Endothelial cell of umbilical vein (primary cell): ENCODE measurements at regions not wholly inside any gene's neighbourhood (a gene's known extent, or its start where the extent isn't known, plus 50 kb on each side); places are given as distances from the start of the nearest gene placed in this dataset.

ENCODE experiments used
- BruUV-seq: library from RNA; stranded (reverse); fragments of 400-500 nt; replicated peaks from 2 replicates; lab custom pipeline; 2021; lab: Mats Ljungman, UMichigan
- CTCF ChIA-PET: fragments of 300-600, 350-600 bp; sonication (Branson Sonifier 250); formaldehyde crosslinking; loops from one replicate; lab custom pipeline; 2021; ENCODE audit warnings: antibody characterized with exemption, inconsistent platforms; lab: Charles Lee
- POLR2A ChIA-PET: fragments of 300-600, 350-600 bp; sonication (Branson Sonifier 250); formaldehyde crosslinking; loops from one replicate; lab custom pipeline; 2021; ENCODE audit warnings: antibody characterized with exemption, inconsistent platforms; lab: Charles Lee
- DNase-seq: peaks from one replicate; pipeline ENCODE4 v3.0.0-alpha.2; 2011; ENCODE audit warnings: low read depth, low spot score
- FAIRE-seq: peaks from 2 replicates; lab custom pipeline; 2011; peaks lifted over from hg19 to GRCh38; lab: Jason Lieb, UNC
- H2AFZ ChIP-seq: 2 replicates; pipeline ENCODE4 v1.6.0; 2012; ENCODE audit warnings: low read depth, low read length, control low read depth, inconsistent platforms
- H3K27ac ChIP-seq: 2 replicates; pipeline ENCODE4 v1.5.1; 2011; ENCODE audit warnings: low read depth, mild to moderate bottlenecking, control low read depth, low read length, moderate library complexity; ENCODE audit not compliant: insufficient read depth
- H3K27me3 ChIP-seq, 2 experiments: 2 replicates each; pipeline versions ENCODE4 v1.6.0 to v1.6.1; 2011; ENCODE audit warnings: low read length in 2 of 2, mixed read lengths in 1 of 2; ENCODE audit not compliant: control insufficient read depth in 2 of 2, insufficient read depth in 2 of 2
- H3K36me3 ChIP-seq, 2 experiments: 2 replicates in 1 of 2; 3 replicates in 1 of 2; pipeline ENCODE4 v1.5.1; 2011; ENCODE audit warnings: low read length in 2 of 2, mild to moderate bottlenecking in 1 of 2, moderate library complexity in 1 of 2; ENCODE audit not compliant: control insufficient read depth in 2 of 2, insufficient read depth in 2 of 2; ENCODE audit errors: extremely low read depth in 1 of 2
- H3K4me1 ChIP-seq: 3 replicates; pipeline ENCODE4 v1.5.1; 2011; ENCODE audit warnings: mild to moderate bottlenecking, low read length; ENCODE audit not compliant: control insufficient read depth, insufficient read depth; ENCODE audit errors: extremely low read depth
- H3K4me2 ChIP-seq: 2 replicates; pipeline ENCODE4 v1.6.1; 2011; ENCODE audit warnings: low read length, control low read depth, mixed read lengths; ENCODE audit not compliant: insufficient read depth
- H3K4me3 ChIP-seq, 3 experiments: fragments of 200-600 bp in 1 of 3; sonication (generic), shearing (Covaris generic) in 1 of 3; replicated peaks in 1 of 3; 2 replicates each; pipeline ENCODE4 v1.5.1; 2011 to 2016; ENCODE audit warnings: control low read depth in 3 of 3, low read length in 3 of 3, mild to moderate bottlenecking in 2 of 3, inconsistent platforms in 1 of 3, low read depth in 1 of 3, moderate library complexity in 1 of 3; ENCODE audit not compliant: insufficient read depth in 1 of 3
- H3K79me2 ChIP-seq: 2 replicates; pipeline ENCODE4 v1.6.0; 2012; ENCODE audit warnings: low read length, inconsistent platforms; ENCODE audit not compliant: control insufficient read depth, insufficient read depth
- H3K9ac ChIP-seq: replicated peaks from 2 replicates; pipeline ENCODE3; 2011; ENCODE audit warnings: low read length, control low read depth; ENCODE audit not compliant: insufficient read depth; ENCODE audit errors: extremely low read depth
- H3K9me1 ChIP-seq: replicated peaks from 3 replicates; pipeline ENCODE4 v1.6.0; 2011; ENCODE audit warnings: mild to moderate bottlenecking, low read length; ENCODE audit not compliant: control insufficient read depth, insufficient read depth; ENCODE audit errors: extremely low read depth
- H3K9me3 ChIP-seq: replicated peaks from 2 replicates; pipeline ENCODE4 v1.5.1; 2012; ENCODE audit warnings: low read length, inconsistent platforms; ENCODE audit not compliant: control insufficient read depth, insufficient read depth
- H4K20me1 ChIP-seq: replicated peaks from 2 replicates; pipeline ENCODE3; 2011; ENCODE audit warnings: mild to moderate bottlenecking, low read length; ENCODE audit not compliant: control insufficient read depth, insufficient read depth; ENCODE audit errors: extremely low read depth
- EZH2 ChIP-seq: IDR thresholded peaks from 2 replicates; pipeline ENCODE4 v1.6.1; 2012; ENCODE audit warnings: borderline replicate concordance, low read depth, mild to moderate bottlenecking, moderate library complexity, low read length, inconsistent platforms; ENCODE audit not compliant: severe bottlenecking
- FOS ChIP-seq: IDR thresholded peaks from 2 replicates; pipeline ENCODE4 v1.6.1; 2011; ENCODE audit warnings: mild to moderate bottlenecking, low read length, moderate library complexity, borderline replicate concordance; ENCODE audit not compliant: insufficient read depth
- GATA2 ChIP-seq: IDR thresholded peaks from 2 replicates; pipeline ENCODE4 v1.7.0; 2011; ENCODE audit warnings: low read depth, mild to moderate bottlenecking, moderate library complexity, mixed read lengths, low read length; ENCODE audit not compliant: insufficient read length, insufficient read depth
- JUN ChIP-seq: IDR thresholded peaks from 2 replicates; pipeline ENCODE4 v1.6.1; 2011; ENCODE audit warnings: borderline replicate concordance, low read depth; ENCODE audit not compliant: insufficient read length, insufficient read depth
- MAX ChIP-seq: IDR thresholded peaks from 2 replicates; pipeline ENCODE4 v1.6.1; 2011; ENCODE audit not compliant: insufficient read depth, insufficient read length
- MYC ChIP-seq: IDR thresholded peaks from one replicate; pipeline ENCODE4 v1.6.1; 2011; ENCODE audit warnings: mild to moderate bottlenecking, low read depth, low read length
- POLR2A ChIP-seq: IDR thresholded peaks from 2 replicates; pipeline ENCODE4 v1.6.1; 2012; ENCODE audit warnings: low read depth, mild to moderate bottlenecking, control low read depth, low read length
- POLR2AphosphoS5 ChIP-seq: IDR thresholded peaks from 2 replicates; pipeline ENCODE4 v1.6.1; 2012; ENCODE audit warnings: low read depth, mild to moderate bottlenecking, control low read depth, low read length, moderate library complexity; ENCODE audit not compliant: insufficient read depth
- dilution Hi-C: fragments of 300-500 bp; cut with MboI; formaldehyde crosslinking; loops from one replicate; pipeline ENCODE4 v1.15.0; 2019; ENCODE audit warnings: low sequenced_read_pairs; ENCODE audit not compliant: extremely low pct_ligation_motif_present
- intact Hi-C: fragments of 100-400 bp; cut with micrococcal nuclease; formaldehyde crosslinking; loops from one replicate; pipeline ENCODE4 v1.10.0; 2022
- TF ChIP-seq, protein P1 (sequence below), 2 donors: IDR thresholded peaks; 1 replicate in 1 of 2; 2 replicates in 1 of 2; pipeline ENCODE4 v1.5.1; 2011; ENCODE audit warnings: low read length in 2 of 2, mild to moderate bottlenecking in 2 of 2, moderate library complexity in 2 of 2, control low read depth in 1 of 2, inconsistent platforms in 1 of 2, low read depth in 1 of 2; ENCODE audit not compliant: insufficient read depth in 1 of 2; ENCODE audit errors: extremely low read depth in 1 of 2

DNA sequence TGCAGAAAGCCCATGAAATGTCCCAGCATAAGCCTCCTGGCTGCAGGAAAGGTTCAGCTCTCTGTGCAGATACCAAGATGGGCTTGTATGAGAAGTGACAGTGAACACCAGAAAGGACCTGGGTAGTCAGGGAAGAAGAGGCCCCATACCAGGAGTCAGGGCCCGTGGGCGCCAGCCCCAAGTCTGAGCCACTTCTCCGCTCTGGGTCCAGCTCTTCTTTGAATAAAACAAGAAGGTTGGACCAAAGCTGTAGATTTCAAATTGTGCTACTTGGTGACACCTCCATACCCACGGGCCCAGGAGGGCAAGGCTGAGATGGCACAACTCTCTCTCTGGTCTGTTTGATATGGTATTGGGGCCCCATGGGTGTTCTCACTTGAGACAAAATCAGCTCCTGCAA lies 261.5 kb downstream of the UACA start:
- Histone ChIP-seq H3K27ac (no peak overlapping the region), H3K4me2 (no peak overlapping the region), H3K4me1 (peaks cover 15% of the 10 kb centered on the region), H2AFZ (no peak overlapping the region), H3K79me2 (no peaks in the 10 kb centered on the region), H3K36me3 (no peaks in the 10 kb centered on the region), H3K9ac (no peak overlapping the region), H4K20me1 (no peaks in the 10 kb centered on the region), H3K9me3 (no peaks in the 10 kb centered on the region), H3K4me3 (no peak overlapping the region), H3K9me1 (no peaks in the 10 kb centered on the region), H3K27me3 (no peaks in the 10 kb centered on the region)
- ChIA-PET CTCF (no interaction called here), POLR2A (no interaction called here)
- no TSS peak for BruUV-seq
- dilution Hi-C loops: no loop called here
- DNase-seq (no peak), FAIRE-seq (no peak)
- TF ChIP-seq POLR2A (no peak), EZH2 (no peak), FOS (no peak), MAX (no peak), POLR2AphosphoS5 (no peak), GATA2 (no peak), MYC (no peak)
- intact Hi-C loops: no loop called here

DNA sequence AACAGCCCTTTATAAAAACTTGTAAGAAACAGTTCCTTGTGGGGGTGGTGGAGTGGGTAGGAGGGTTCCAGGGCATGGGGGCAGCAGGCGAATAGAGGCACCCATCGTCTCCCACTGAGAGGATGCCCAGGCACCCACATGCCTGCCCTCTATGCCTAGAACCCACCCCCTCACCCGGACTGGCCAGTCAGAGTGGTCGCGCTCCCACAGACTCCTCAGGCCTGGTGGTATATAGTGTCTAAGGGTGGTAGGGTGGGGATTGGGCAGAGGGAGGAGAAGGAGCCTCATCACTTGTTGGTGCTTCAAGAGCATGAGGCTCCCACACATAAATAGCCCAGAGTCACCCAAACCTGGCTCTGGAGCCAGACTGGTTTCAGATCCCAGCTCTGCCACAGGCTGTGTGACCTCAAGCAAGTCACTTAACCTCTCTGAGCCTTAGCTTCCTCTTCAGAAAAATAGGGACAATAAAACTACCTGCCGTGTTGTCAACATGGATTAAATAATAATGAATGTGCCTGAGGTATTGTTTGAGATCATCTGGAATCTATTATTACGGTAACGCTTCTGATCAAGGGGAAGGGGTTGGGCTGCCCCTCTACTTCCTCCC lies 262.1 kb downstream of the UACA start:
- dilution Hi-C loops: no loop called here
- no peak for FAIRE-seq
- intact Hi-C loops: no loop called here
- no peak overlapping the region for H3K9ac ChIP-seq
- no peaks in the 10 kb centered on the region for H3K9me1 ChIP-seq
- no peak for TF ChIP-seq MYC
- TF ChIP-seq GATA2: no peak
- no peak for TF ChIP-seq POLR2A
- no peak for TF ChIP-seq POLR2AphosphoS5
- TF ChIP-seq, protein P1, sequence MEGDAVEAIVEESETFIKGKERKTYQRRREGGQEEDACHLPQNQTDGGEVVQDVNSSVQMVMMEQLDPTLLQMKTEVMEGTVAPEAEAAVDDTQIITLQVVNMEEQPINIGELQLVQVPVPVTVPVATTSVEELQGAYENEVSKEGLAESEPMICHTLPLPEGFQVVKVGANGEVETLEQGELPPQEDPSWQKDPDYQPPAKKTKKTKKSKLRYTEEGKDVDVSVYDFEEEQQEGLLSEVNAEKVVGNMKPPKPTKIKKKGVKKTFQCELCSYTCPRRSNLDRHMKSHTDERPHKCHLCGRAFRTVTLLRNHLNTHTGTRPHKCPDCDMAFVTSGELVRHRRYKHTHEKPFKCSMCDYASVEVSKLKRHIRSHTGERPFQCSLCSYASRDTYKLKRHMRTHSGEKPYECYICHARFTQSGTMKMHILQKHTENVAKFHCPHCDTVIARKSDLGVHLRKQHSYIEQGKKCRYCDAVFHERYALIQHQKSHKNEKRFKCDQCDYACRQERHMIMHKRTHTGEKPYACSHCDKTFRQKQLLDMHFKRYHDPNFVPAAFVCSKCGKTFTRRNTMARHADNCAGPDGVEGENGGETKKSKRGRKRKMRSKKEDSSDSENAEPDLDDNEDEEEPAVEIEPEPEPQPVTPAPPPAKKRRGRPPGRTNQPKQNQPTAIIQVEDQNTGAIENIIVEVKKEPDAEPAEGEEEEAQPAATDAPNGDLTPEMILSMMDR (IDR thresholded peaks at IDR 0.05; ENCODE audit: extremely low read depth in 1 of 2, insufficient read depth in 1 of 2, low read depth in 1 of 2, low read length in 2 of 2): no peak
- no peak for TF ChIP-seq JUN
- no peak for TF ChIP-seq FOS
- no peak for TF ChIP-seq MAX
- no peak for TF ChIP-seq EZH2
- H3K27ac ChIP-seq: no peak overlapping the region
- no peaks in the 10 kb centered on the region for H3K27me3 ChIP-seq
- H2AFZ ChIP-seq: no peak overlapping the region
- ChIA-PET POLR2A (no interaction called here), CTCF (no interaction called here)
- no TSS peak for BruUV-seq
- no peaks in the 10 kb centered on the region for H3K9me3 ChIP-seq
- no peaks in the 10 kb centered on the region for H3K36me3 ChIP-seq
- H3K4me1 ChIP-seq: peaks cover 15% of the 10 kb centered on the region
- no peak overlapping the region for H3K4me3 ChIP-seq
- H3K4me2 ChIP-seq: no peak overlapping the region
- H4K20me1 ChIP-seq: no peaks in the 10 kb centered on the region
- H3K79me2 ChIP-seq: no peaks in the 10 kb centered on the region
- no peak for DNase-seq
